GM20000 (cell line): ENCODE measurements at regions not wholly inside any gene's neighbourhood (a gene's known extent, or its start where the extent isn't known, plus 50 kb on each side); places are given as distances from the start of the nearest gene placed in this dataset.

ENCODE experiments used
- DNase-seq: peaks from one replicate; pipeline ENCODE4 v3.0.0; 2012; ENCODE audit warnings: low spot score
- CTCF ChIP-seq: IDR thresholded peaks from 2 replicates; pipeline ENCODE4 v1.5.1; 2012; ENCODE audit warnings: mild to moderate bottlenecking, control low read depth; ENCODE audit errors: extremely low read depth, missing control alignments

GRCh38 chr14:84252706-84253105, 1277.2 kb upstream of the FLRT2 start:
- DNase-seq, result no peak
- no peak for TF ChIP-seq CTCF

GRCh38 chr14:84253326-84253725, 1276.6 kb upstream of the FLRT2 start:
- no peak for DNase-seq
- TF ChIP-seq CTCF, result no peak

- no peak for TF ChIP-seq CTCF
- no peak for DNase-seq
Measured at GRCh38 chr14:84254290-84254689, 1275.7 kb upstream of the FLRT2 start.

- no peak for TF ChIP-seq CTCF
- no peak for DNase-seq
Measured at GRCh38 chr14:84262932-84263331, 1267.0 kb upstream of the FLRT2 start.

- no peak for TF ChIP-seq CTCF
Measured at GRCh38 chr14:84272290-84272721, 1257.6 kb upstream of the FLRT2 start.

GRCh38 chr14:84273181-84273580, 1256.8 kb upstream of the FLRT2 start:
- no peak for DNase-seq
- TF ChIP-seq CTCF, result no peak

More at GRCh38 chr14:84272290-84272721, 1257.6 kb upstream of the FLRT2 start:
- no peak for DNase-seq

- no peak for TF ChIP-seq CTCF
Measured at GRCh38 chr14:84282618-84283017, 1247.3 kb upstream of the FLRT2 start.

GRCh38 chr14:84288781-84289180, 1241.2 kb upstream of the FLRT2 start:
- DNase-seq, result no peak
- TF ChIP-seq CTCF, result no peak

More at GRCh38 chr14:84282618-84283017, 1247.3 kb upstream of the FLRT2 start:
- no peak for DNase-seq
